Ramos (cell line): ENCODE measurements at regions not wholly inside any gene's neighbourhood (a gene's known extent, or its start where the extent isn't known, plus 50 kb on each side); places are given as distances from the start of the nearest gene placed in this dataset.

Experiments
- in situ Hi-C: fragments of 300-500 bp; cut with MboI; formaldehyde crosslinking; loops from one replicate; pipeline ENCODE4 v1.14.3; 2022; ENCODE audit warnings: low sequenced_read_pairs; ENCODE audit not compliant: unreplicated experiment

DNA sequence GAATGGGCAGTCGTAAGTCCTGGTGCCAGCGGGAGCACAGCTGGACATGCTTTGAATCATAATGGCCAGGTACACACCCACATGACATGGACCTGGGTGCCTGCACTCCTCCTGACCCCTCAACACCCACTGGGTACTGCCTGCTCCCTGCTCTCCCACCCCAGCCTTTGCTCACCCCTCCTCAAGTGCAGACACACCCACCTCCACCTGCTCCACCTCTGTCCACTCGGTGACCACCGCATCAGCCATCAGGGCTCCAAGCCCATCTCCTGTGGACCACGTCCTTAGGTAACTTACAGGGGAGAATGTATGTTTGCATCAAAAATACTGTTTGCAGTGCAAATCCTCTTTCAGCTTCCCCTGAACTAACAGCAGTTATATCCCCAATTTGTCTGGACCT, 214.6 kb downstream of the BRD1 start:
- in situ Hi-C loops, result no loop called here

DNA sequence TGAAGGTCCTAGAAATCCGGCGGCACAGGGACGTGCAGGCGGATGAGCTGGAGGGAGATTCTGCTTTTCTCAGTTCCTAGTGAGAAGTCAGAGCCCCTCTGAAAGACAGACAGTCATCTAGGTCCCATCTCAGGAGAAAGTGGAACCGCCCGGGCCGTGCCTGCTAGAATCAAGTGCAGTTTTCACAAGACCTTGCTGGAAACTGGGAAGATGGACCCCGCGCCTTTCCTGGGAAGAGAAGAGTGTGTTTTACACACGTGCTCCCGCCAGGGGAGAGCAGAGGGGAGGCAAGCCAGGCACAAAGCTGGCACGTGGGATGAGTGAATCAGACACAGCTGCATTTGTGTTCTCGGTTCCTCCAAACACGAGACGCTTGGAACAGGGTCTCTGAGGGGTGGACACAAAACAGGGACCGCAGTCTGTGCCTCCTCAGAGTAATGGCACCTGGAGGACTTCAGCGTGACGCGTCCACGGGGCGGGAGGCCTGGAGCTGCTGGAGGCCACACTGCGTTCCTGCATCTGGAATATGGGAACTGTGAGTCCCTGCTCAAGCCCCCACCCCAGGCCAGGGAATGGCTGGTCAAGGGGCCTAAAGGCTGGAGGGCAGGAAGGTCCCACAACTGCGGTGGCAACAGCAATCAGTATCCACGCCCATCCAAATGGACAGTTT, 218.3 kb downstream of the BRD1 start:
- in situ Hi-C loops, result no loop called here

DNA sequence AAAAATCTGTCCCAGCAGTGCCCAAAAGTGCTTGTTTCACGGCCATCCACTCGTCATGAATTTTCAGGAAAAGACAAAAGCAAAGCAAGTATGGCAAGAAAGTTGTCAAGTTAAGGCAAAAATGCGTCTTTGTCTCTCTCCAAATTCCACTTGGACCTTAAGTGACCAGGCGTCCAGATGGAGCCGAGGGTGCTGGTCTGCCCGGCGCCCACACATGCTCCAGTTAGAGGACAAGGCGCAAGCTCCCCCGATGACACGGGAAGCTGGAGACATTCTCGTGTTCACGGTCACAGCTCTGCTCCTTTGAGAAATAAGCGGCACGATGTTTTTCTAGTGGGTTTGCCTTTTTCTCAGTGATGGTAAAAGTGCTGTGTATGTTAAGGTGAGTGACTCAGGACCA, 219.0 kb downstream of the BRD1 start:
- in situ Hi-C loops, result no loop called here

DNA sequence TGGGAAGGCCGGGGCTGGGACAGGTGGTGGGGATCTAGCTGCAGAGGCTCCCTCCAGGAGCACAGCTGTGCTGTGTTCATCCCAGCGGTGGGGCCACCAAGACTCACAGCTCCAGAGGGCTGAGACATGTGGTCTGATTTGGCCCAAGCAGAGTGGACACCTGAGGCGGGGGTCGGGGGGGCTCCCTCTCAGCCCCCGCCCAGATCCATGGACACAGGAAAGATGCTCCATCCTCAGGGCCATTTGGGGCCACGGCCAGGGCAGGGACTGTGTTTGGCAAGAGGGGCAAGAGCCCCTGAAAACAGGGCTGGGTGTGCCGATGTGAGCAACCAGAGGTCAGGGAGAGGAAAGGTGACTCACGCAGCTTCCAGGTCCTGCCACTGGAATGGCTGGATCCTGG, 219.4 kb downstream of the BRD1 start:
- in situ Hi-C loops, result no loop called here

DNA sequence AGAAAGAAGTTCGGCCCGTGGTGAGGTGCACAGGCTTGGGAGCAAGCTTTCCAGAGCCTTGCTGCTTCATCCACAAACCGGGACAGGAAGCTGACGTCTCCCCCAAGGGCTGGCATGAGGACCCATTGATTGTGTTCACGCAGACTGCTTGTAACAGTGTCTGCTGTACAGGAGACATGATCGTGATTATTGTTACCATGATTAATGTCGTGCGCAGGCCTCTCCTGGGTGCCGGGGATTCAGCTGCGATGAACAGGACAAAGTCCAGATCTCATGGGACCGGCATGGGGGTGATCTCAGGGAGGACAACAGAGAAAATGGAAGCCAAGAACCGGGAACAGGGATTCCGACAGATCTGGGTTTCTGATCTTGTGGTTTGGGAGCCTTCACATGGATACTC, 219.9 kb downstream of the BRD1 start:
- in situ Hi-C loops, result no loop called here

DNA sequence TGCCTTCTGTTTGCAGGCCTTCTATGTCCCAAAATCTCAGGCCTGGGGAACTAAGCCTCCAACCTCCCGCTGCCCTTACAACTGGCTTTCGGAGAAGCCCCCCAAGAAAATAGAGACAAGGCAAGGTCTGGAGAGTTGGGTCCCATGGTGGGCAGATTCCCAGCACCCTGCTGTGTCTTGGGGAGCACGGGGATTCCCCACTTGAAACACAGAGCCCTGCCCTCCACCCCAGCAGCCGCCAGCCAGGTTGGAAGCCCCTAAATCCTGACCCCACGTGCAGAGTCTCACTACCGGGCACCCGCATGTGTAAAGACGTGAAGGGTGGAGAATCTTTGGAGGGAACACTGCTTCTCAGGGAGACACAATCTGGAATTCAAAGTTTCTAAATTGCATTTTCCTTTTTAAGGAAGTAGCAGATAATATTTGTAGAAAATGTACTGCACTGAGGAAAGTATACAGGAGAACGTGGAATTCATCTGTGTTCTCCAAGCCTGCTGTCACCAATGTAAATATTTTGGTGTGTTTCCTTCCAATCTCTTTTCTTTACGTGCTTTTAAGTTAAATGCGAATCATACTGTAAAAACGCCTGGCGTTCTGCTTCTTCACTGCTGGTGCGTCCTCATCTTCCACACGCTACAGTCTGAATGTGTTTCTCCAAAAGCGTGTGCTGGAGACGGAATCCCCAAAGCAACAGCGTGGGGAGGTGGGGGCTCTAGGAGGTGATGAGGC, 220.9 kb downstream of the BRD1 start:
- in situ Hi-C loops, result no loop called here

DNA sequence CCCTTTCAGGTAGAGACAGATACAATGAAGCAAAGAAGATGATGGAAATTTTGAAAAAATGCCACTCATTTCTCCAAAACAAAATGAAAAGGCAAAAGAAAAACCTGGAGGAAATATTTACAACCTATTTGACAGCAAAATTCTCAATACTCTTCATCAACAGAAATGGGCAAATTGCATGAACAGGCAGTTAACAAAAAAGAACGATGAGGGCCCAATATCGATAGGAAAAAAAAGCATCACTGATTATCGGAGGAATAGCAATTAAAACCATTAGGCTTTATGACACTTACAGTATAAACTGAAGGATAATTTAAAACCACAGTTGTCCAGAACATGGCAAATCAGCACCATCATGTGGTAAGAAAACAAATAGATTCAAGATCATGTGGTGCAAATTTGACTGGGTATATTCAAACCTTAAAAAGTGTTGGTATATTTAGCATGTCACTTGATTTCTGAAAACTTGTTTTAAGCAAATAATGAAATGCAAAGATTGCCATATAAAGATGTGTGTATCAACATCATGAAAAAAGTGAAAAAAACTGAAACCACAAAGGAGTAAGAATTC, 222.9 kb downstream of the BRD1 start:
- in situ Hi-C loops, result no loop called here

DNA sequence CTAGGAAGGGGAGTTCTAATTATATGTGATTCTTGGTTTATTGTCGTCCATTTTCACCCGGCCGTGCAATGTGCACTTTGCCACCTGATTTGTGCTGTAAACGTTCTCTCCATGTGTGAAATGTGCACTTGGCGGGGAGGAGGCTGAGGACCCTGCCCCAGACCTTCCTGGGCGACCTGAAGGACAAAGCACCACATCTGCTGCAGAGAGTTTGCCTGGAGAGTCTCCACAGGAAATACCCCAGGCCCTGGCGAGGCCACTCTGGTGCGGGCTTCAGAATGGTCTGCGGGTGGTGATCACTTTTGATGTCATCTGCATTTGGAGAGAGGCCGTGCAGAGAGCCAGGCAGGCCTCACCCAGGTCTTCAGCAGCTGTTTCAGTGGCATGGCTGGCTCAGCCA, 224.7 kb downstream of the BRD1 start:
- in situ Hi-C loops, result no loop called here

DNA sequence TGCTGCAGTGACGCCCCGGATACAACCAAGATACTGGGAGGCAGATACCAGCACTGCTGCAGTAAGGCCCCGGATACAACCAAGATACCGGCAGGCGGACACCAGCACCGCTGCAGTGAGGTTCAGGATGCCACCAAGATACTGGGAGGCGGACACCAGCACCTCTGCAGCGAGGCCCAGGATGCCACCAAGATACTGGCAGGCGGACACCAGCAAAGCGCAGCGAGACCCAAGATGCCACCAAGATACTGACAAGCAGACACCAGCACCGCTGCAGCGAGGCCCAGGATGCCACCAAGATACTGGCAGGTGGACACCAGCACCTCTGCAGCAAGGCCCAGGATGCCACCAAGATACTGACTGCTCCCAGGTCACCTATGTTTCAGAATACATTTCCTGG, 225.2 kb downstream of the BRD1 start:
- in situ Hi-C loops, result no loop called here

DNA sequence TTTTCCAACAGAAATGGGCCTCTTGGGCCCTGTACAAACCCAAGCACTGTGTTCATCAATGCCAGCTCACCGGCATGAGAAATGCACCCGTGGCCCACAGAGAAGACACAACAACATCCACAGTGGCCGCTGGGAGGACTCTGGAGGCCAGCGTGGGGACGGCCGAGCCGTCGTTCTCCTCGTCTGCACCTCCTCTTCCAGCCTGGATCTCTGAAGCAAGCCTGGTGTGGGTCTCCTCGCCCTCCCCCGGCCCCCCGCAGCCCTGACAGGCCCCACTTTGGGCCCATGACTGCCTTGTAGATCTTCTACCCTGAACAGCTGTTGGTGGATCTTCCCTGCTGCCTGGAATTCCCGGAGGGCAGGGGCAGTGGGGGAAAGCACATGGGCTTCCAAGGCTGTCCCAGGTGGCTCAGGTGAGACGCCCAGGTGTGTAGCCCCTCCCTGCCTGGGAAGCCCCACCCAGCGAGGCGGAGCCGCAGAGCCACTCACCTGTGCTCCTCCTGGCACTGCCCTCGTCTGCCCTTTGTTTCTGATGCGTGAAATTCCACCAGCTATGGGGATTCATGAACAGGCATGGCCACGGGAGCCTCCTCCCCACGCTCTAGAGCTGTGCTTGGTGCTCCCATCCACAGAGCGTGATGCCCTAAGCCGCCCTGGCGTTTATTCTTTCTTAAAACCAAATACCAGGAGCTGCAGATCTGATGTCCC, 225.9 kb downstream of the BRD1 start:
- in situ Hi-C loops, result no loop called here

DNA sequence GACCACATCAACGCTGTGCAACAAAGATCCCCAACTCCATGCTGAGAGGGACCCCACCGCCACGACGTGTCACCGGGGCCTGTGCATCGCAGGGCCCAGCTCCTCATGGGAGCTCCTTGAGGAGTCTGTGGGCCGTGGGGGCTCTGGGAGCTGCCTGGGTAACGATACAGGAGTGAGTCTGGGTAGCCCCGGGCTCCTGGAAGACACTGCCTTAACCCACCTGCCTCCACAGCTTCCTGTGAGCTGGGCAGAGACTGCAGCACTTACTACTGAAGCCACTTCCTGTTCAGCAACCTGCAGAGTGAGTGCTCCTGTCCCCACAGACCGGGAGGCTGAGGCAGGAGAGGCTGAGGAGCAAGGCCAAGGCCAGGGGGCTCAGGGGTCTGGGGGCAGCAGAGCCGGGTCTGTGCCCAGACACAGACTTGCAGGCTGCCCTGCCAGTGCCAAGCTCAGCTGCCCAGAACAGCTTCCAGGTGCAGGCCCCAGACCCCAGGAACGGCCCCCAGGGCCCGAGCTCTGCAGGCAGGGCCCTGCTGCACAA, 226.7 kb downstream of the BRD1 start:
- in situ Hi-C loops, result no loop called here

DNA sequence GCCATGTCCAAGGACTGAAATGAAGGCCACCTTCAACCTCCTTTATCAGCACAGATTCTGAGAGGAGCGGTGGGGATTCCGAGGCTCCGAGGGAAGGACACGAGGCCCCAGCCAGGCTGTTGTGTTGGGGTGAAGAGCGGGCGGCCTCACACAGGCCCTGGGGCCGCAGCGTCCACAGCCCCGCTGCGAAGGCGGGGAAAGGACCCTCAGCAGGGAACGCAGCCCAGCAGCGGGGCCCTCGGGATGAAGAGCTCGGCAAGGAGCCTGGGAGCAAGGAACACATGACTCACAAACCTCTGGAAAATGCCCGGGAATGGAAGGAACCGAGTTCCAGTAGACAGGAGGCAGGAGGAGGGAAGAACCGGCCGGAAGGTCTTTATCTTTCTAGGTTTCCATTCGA, 227.2 kb downstream of the BRD1 start:
- in situ Hi-C loops, result no loop called here

DNA sequence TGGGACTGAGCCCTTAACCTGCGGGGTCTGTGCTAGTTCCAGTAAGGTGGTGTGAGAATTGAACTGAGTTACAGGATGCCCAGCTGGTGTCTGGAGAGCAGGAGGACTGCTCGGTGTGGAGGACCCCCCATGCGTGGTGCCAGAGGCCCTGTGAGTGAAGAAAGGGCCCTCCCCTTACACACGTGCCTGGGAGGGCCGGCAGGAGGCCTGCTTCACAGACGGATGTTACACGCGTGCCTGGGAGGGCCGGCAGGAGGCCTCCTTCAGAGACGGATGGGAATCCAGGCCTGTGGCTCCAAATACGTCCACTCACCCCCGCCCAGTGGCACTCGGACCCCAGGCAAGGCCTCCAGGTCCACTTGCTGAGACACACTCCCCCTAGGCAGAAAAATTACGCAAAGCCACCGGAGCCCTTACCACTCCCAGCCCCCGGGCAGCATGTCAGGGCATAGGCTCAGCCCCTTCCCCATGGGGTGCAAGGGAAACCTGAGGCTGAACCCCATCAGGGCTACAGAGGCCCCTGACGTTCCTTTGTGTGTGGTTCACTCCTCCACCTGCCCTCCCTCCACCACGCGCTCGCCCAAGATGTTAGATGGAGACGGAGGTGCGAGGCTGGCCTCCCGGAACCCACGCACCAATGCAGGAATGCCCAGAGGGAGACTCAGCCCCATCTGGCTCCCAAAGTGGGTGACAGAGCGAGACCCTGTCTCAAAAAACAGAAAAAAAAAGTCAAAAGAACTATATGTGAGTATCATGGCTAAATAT, 227.8 kb downstream of the BRD1 start:
- in situ Hi-C loops, result no loop called here

DNA sequence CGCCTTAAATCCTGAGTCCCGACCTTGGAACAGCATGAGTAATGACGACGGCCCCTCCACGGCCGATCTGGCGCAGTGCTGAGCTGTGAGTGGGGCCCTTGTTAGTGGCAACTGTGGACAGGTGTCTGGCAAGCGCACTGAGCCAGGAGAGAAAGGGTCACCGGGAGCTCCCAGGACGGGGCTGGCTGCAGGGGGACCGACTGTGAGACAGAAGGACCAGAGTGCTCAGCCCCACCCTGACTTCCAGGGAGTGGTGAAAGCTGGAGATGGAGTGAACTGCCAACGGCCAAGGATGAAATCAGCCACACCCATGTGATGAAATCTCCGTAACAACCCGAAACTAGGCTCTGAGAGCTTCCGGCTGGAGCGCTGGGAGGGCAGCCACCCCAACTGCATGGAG, 228.6 kb downstream of the BRD1 start:
- in situ Hi-C loops, result no loop called here

DNA sequence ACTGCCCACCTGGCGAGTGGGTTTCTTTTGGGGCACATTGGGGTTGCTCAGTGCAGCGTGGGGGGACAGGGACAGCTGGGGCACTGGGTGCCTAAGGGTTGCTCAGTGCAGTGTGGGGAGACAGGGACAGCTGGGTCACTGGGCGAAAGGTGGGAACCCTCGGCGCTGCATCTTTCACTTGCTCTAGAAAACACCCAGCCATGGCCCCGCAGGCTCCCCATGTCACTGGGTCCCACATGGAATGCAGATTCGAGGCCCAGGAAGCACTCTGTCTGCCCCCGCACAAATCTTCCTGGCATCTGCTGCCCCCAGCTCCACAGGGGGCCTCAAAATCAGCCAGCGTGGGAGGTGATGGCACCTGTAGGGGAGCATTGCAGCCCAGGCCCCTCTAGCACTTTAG, 229.3 kb downstream of the BRD1 start:
- in situ Hi-C loops, result no loop called here

DNA sequence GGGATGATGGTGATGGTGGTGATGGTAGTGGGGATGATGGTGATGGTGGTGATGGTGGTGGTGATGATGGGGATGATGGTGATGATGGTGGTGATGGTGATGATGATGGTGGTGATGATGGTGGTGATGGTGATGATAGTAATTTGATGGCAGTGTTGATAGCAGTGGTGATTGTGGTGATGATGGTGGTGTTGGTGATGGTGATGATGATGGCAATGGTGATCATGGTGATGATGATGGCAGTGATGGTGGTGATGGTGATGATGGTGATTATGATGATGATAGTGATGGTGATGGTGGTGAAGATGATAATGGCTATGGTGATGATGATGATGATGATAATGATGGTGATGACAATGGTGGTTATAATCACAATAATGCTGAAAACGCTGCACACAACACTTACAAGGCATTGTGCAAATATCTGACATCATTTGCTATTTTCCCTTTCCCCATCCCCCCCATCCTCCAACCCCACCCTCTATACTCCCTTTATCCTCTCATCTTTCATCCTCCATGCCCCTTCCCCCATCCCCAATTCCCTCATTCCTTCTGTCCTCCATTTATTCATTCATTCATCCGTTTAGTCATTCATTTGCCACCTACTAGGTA, 230.1 kb downstream of the BRD1 start:
- in situ Hi-C loops, result no loop called here

DNA sequence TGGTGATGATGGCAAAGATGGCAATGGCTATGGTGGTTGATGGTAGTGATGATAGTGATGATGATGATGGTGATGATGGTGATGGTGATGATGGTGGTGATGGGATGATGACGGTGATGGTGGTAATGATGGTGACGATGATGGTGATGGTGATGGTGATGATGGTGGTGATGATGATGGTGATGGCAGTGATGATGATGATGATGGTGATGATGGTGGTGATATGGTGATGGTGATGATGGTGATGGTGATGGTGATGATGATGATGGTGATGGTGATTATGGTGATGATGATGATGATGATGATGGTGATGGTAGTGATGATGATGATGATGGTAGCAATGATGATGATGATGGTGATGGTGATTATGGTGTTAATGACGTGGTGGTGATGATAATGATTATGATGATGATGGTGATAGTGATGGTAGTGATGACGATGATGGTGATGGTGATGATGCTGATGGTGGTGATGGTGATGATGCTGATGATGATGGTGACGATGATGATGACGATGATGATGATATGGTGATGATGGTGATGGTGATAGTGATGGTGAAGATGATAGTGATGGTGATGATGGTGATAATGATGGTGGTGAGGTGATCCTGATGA, 232.1 kb downstream of the BRD1 start:
- in situ Hi-C loops, result no loop called here

DNA sequence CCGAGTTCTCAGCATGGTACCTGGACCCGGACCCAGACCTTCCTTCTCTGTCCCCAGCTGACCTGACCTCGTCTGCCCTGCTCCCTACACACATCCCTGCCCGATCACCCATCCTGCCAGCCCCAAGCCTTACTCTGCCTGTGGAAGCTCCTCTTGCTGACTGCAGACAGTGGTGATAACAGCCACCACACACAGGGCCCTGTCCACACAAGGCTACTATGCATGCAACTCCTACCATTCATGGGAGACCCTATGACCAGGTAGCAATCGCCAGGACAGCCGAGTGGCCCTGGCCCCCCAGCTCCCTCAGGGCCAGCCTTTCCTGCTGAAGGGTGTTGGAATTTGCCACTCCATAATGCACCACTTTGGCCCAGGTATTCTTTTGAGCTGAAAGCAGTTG, 233.6 kb downstream of the BRD1 start:
- in situ Hi-C loops, result no loop called here

DNA sequence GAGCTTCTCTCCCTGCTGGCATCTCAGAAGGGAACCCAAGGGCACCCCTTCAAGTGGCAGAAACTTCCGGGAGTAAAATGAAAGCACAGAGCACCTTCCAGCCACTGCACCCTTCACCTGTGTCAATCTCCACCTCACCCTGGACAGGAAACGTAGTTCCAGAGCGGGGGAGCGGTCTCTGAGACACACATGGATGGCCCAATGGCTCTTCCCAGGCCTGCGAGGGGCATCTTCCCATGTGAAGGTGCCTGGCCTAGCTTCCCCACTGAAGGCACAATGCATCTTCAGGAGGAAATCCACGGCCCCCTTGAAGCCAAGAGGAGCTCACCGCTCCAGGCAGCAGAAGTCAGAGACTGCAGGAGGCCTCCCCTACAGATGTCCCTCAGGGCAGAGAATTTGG, 234.2 kb downstream of the BRD1 start:
- in situ Hi-C loops, result no loop called here
